ENCODE measurements at regions not wholly inside any gene's neighbourhood (a gene's known extent, or its start where the extent isn't known, plus 50 kb on each side); places are given as distances from the start of the nearest gene placed in this dataset.

DNA sequence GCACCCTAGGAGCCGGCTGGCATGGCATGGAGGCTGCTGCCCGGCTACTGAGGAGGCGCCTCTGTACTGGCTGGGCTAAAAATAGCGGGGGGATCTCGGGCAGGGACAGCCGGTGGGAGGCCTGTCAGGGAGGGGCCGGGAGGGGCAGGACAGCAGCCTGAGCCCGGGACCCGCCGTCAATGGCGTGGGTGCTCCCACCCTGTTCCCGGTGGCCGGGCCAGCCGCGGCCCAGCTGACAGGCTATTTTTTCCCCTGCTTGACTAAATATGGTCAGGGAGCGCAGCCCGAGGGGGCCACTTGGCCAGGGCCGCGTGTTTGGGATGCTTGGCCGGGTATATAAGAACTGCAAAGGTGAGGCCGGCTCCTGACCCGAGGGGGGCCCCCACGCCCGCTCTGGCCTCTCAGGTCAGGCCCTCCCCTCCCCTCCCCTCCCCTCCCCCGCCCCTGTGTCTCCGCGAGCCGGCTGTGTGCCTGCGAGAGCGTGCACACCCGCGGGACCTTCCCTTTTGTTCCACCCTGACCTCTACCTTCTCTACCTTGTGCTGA lies 74.4 kb upstream of the GATA5 start:
- no peak for DNase-seq (ENCODE audit: low read depth)
- in situ Hi-C loops (cut with HindIII; ENCODE audit: low sequenced_read_pairs): no loop called here
- H3K4me3 ChIP-seq (ENCODE audit: low read depth, low read length): no peak overlapping the region
- TF ChIP-seq, protein P1, sequence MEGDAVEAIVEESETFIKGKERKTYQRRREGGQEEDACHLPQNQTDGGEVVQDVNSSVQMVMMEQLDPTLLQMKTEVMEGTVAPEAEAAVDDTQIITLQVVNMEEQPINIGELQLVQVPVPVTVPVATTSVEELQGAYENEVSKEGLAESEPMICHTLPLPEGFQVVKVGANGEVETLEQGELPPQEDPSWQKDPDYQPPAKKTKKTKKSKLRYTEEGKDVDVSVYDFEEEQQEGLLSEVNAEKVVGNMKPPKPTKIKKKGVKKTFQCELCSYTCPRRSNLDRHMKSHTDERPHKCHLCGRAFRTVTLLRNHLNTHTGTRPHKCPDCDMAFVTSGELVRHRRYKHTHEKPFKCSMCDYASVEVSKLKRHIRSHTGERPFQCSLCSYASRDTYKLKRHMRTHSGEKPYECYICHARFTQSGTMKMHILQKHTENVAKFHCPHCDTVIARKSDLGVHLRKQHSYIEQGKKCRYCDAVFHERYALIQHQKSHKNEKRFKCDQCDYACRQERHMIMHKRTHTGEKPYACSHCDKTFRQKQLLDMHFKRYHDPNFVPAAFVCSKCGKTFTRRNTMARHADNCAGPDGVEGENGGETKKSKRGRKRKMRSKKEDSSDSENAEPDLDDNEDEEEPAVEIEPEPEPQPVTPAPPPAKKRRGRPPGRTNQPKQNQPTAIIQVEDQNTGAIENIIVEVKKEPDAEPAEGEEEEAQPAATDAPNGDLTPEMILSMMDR (IDR thresholded peaks at IDR 0.05; ENCODE audit: low read depth, low read length, missing control alignments): no peak

DNA sequence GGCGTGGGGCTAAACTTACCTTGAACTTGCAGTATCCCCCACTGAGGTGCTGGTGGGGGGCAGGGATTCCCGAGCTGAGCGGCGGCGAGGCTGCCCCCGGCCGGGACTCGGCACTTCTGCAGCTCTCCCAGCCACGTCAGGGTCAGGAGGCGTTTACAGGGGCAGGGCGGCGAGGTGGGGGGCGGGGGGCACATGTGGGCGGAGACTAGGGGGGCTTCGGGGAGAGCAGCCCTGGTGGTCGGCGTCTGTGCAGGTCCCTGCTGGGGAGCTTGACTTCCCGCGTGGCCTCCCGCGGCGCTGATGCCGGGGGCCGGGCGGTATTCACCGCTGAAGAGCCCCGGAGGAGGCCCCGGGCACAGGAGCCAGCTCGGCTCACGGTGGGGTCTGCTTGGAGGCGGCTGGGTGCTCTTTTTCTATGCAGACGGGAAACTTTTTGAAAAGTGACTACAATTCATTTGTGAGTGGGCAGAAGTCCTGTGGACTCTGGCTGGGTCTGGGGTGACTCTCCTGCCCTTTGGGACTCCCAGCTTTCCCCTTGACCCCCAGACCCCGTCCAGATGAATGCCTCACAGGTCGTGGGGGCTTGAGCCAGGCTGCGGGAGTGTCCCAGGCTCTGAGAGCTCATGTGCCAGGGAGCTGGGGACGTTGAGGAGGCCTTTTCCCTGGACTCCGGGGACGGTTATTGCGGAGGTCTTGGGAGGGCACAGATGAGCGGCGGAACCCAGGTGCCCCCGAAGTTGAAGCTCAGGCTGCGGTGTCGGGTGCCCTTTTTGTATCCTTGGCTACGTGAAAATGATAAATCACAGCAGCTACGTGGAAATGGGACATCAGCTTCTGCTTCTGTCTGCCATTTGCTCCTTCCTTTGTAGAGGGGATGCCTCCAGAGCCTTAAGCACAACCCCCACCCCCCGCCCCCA lies 75.9 kb upstream of the GATA5 start:
- DNase-seq (ENCODE audit: low read depth): no peak
- TF ChIP-seq, protein P1 (IDR thresholded peaks at IDR 0.05; ENCODE audit: low read depth, low read length, missing control alignments): no peak
- in situ Hi-C loops (cut with HindIII; ENCODE audit: low sequenced_read_pairs): no loop called here
- no peak overlapping the region for H3K4me3 ChIP-seq (ENCODE audit: low read depth, low read length)

DNA sequence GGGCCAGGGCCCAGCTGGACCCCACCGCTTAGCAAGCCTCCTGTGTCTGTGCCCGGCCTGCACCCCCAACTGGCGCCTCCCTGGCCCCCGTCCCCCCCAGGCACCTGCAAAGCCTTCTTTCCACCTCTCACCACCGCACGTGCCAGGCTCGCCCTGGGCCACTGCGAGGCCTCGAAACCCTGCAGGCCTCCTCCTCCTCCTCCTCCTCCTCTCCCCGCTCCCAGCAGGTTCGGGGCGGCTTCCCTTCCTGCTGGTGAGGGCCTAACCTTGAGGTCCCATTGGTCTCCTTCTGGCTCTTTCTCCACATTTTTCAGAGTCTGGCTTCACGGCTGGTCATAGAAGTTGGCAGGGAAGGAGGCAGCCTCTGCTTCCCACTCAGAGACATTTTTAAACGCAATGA lies 76.8 kb upstream of the GATA5 start:
- in situ Hi-C loops (cut with HindIII; ENCODE audit: low sequenced_read_pairs): no loop called here
- no peak for DNase-seq (ENCODE audit: low read depth)
- H3K4me3 ChIP-seq (ENCODE audit: low read depth, low read length): no peak overlapping the region
- TF ChIP-seq, protein P1 (IDR thresholded peaks at IDR 0.05; ENCODE audit: low read depth, low read length, missing control alignments): no peak

DNA sequence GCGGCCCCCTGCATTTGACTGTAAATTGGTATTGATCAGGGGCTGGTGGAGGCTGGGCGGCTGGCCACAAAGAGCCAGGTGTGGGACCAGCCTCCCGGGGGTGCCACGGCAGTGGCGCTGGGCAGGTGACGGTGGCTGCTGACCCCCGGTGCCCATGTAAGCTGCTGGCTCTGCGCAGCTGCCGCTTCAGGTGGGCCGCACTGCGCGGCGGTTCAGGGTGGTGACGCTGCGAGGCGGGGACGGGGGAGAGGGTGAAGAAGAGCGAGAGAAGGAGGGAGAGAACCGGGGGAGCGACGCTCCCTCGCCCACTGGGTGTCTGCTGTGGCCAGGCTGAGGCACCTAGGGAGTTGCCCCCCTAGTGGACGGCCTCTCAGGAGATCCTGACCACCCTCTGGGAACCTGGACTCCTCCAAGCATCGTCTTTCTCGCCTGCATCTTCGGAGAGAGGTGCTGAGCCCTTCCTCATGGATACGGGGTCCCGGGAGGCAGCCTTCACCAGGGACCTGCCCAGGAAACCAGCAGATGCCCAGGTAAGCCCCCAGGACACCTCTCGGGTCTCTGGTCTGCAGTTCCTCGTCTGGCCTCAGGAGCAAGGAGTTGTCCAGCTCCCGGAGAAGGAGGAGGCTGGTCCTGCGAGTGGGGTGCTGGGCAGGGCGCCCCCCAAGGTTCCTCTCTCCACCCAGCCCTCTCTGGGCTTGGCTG lies 77.5 kb upstream of the GATA5 start:
- TF ChIP-seq, protein P1 (IDR thresholded peaks at IDR 0.05; ENCODE audit: low read depth, low read length, missing control alignments): no peak
- in situ Hi-C loops (cut with HindIII; ENCODE audit: low sequenced_read_pairs): no loop called here
- DNase-seq (ENCODE audit: low read depth): no peak
- no peak overlapping the region for H3K4me3 ChIP-seq (ENCODE audit: low read depth, low read length)

DNA sequence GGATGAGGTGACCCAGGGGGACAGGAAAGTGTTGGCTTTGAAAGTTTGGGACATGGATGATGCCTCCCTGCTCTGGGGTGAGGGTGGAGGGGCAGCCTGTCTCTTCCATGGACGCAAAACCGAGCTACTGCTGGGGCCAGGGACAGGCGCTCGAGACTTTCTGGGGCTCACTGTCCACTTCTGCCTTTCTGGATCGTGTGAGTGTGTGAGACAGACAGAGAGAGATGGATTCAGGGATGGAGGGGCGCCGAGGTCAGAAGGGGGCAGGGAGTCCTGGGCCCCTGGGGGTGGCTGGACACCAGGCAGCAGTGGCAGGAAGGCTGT lies 78.0 kb upstream of the GATA5 start:
- in situ Hi-C loops (cut with HindIII; ENCODE audit: low sequenced_read_pairs): no loop called here

DNA sequence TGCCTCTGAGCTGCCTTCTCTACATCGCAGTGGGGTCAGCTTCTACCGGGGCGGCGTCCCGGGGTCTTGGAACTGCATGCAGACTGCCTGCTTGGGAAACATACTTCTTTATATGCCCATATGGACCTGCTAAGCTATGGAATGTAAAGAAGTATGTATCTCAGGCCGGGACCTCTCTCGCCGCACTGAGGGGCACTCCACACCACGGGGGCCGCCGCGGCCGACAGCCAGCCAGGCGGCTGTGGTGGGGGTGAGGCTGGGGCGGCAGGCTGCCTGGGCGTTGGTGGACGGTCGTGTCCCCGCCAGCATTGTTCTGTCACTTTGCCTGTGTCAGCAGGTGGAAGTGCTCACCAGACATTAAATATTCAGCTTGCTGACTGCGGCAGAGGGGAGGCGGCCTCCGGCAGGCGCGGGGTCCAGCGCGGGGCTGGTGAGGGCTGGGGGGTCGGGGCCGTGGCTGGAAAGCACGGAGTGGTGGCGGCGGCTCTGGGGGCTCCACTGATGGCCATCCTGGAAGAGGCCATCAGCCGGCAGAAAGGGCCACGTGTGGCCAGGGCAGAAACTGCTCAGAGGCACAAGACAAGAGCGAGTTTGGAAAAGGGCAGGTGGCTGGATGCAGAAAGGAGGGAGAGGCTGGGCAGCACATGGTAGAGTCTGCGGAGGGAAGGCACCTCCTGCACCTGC lies 78.6 kb upstream of the GATA5 start:
- no peak overlapping the region for H3K4me3 ChIP-seq (ENCODE audit: low read depth, low read length)
- no peak for DNase-seq (ENCODE audit: low read depth)
- TF ChIP-seq, protein P1 (IDR thresholded peaks at IDR 0.05; ENCODE audit: low read depth, low read length, missing control alignments): no peak
- in situ Hi-C loops (cut with HindIII; ENCODE audit: low sequenced_read_pairs): no loop called here

More for the DNA sequence above, 78.0 kb upstream of the GATA5 start:
- TF ChIP-seq, protein P1 (IDR thresholded peaks at IDR 0.05; ENCODE audit: low read depth, low read length, missing control alignments): no peak
- DNase-seq (ENCODE audit: low read depth): no peak
- no peak overlapping the region for H3K4me3 ChIP-seq (ENCODE audit: low read depth, low read length)

All from astrocyte of the cerebellum (primary cell).